ENCODE measurements at regions not wholly inside any gene's neighbourhood (a gene's known extent, or its start where the extent isn't known, plus 50 kb on each side); places are given as distances from the start of the nearest gene placed in this dataset.

- no peak for DNase-seq (ENCODE audit: low spot score)
- ChIA-PET POLR2A (no interaction called here), CTCF (no interaction called here)
- H3K27ac Mint-ChIP-seq: no peak overlapping the region
- no peak for ATAC-seq
- TF ChIP-seq GRHL2 (CRISPR knock-in tag; IDR thresholded peaks at IDR 0.05; ENCODE audit: insufficient replicate concordance, severe bottlenecking) (no peak), PRRX2 (CRISPR knock-in tag; IDR thresholded peaks at IDR 0.05) (no peak), JAZF1 (CRISPR knock-in tag; IDR thresholded peaks at IDR 0.05) (no peak), ELF4 (CRISPR knock-in tag; IDR thresholded peaks at IDR 0.05; ENCODE audit: low read depth) (no peak), SOX15 (CRISPR knock-in tag; IDR thresholded peaks at IDR 0.05) (no peak), E2F5 (CRISPR knock-in tag; IDR thresholded peaks at IDR 0.05) (no peak), RELA (CRISPR knock-in tag; IDR thresholded peaks at IDR 0.05; ENCODE audit: borderline replicate concordance) (no peak), AR (CRISPR knock-in tag; IDR thresholded peaks at IDR 0.05) (no peak), ZNF317 (CRISPR knock-in tag; IDR thresholded peaks at IDR 0.05; ENCODE audit: borderline replicate concordance, low read depth) (no peak), ZSCAN18 (CRISPR knock-in tag; IDR thresholded peaks at IDR 0.05) (no peak)
- H3K9me3 Mint-ChIP-seq: no peaks in the 10 kb centered on the region
- no peaks in the 10 kb centered on the region for H3K27me3 Mint-ChIP-seq (ENCODE audit: low read depth)
- H3K4me1 Mint-ChIP-seq: no peaks in the 10 kb centered on the region
- no peak overlapping the region for H3K4me3 Mint-ChIP-seq
- H3K36me3 Mint-ChIP-seq: no peaks in the 10 kb centered on the region
Observed at GRCh38 chr10:56109454-56109853, 251.6 kb downstream of the ZWINT start.

- Mint-ChIP-seq H3K27me3 (ENCODE audit: low read depth) (no peaks in the 10 kb centered on the region), H3K4me3 (no peak overlapping the region), H3K36me3 (no peaks in the 10 kb centered on the region), H3K27ac (no peak overlapping the region), H3K4me1 (no peaks in the 10 kb centered on the region), H3K9me3 (peaks cover 7% of the 10 kb centered on the region)
- ChIA-PET POLR2A (no interaction called here), CTCF (no interaction called here)
- DNase-seq (ENCODE audit: low spot score): no peak
- no peak for ATAC-seq
- TF ChIP-seq E2F1 (CRISPR knock-in tag; IDR thresholded peaks at IDR 0.05): no peak
- TF ChIP-seq PRRX2 (CRISPR knock-in tag; IDR thresholded peaks at IDR 0.05): no peak
- TF ChIP-seq CDX4 (CRISPR knock-in tag; IDR thresholded peaks at IDR 0.05; ENCODE audit: borderline replicate concordance): no peak
- TF ChIP-seq FOXJ3 (CRISPR knock-in tag; IDR thresholded peaks at IDR 0.05; ENCODE audit: borderline replicate concordance): no peak
- TF ChIP-seq ATF1 (CRISPR knock-in tag; IDR thresholded peaks at IDR 0.05): no peak
- TF ChIP-seq ERG (CRISPR knock-in tag; IDR thresholded peaks at IDR 0.05): no peak
- TF ChIP-seq PRDM15 (CRISPR knock-in tag; IDR thresholded peaks at IDR 0.05): no peak
- TF ChIP-seq MYBL2 (CRISPR knock-in tag; IDR thresholded peaks at IDR 0.05): no peak
- TF ChIP-seq NFE2L1 (CRISPR knock-in tag; IDR thresholded peaks at IDR 0.05): no peak
- TF ChIP-seq E2F4 (CRISPR knock-in tag; IDR thresholded peaks at IDR 0.05; ENCODE audit: borderline replicate concordance, low read depth): no peak
- TF ChIP-seq HMGA2 (CRISPR knock-in tag; IDR thresholded peaks at IDR 0.05): no peak
- TF ChIP-seq USF1 (CRISPR knock-in tag; IDR thresholded peaks at IDR 0.05): no peak
- TF ChIP-seq TP53 (CRISPR knock-in tag; IDR thresholded peaks at IDR 0.05): no peak
Observed at GRCh38 chr10:56104923-56105322, 256.1 kb downstream of the ZWINT start.

Measured in WTC11 (cell line).